Erythroblast (primary cell): ENCODE measurements at regions not wholly inside any gene's neighbourhood (a gene's known extent, or its start where the extent isn't known, plus 50 kb on each side); places are given as distances from the start of the nearest gene placed in this dataset.

Experiments
- GATA1 ChIP-seq: IDR thresholded peaks from 2 replicates; pipeline ENCODE4 v1.6.1; 2011; ENCODE audit warnings: low read depth, mild to moderate bottlenecking, control low read depth, low read length, moderate library complexity
- POLR2A ChIP-seq: IDR thresholded peaks from 2 replicates; pipeline ENCODE4 v1.6.1; 2011; ENCODE audit warnings: mild to moderate bottlenecking, low read length

DNA sequence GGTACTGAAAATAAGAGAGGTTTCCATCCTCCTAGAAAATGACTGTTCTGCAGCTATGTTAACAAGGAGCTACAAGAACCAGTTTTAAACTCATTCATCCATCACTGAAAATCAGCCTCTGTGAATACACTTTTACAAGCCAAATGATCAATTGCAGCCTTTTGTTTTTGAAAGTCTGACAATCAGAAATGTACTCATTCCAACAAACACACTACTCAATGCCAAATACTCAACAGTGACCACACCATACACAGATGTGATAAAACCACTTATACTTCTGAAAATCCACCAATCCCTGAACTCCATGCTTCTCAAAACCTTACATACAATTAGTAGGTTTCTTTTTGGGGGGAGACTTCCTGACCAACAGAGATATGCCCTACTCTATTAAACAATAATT is 663.9 kb upstream of the CHAC2 start:
- no peak for TF ChIP-seq POLR2A
- TF ChIP-seq GATA1 = no peak
